GDM1 (cell line): ENCODE measurements at regions not wholly inside any gene's neighbourhood (a gene's known extent, or its start where the extent isn't known, plus 50 kb on each side); places are given as distances from the start of the nearest gene placed in this dataset.
"Not testable (repeated sequence)": the region's sequence is repeated elsewhere in the genome, so short reads cannot be mapped to it uniquely, and the experiment has no call there.

Experiments used
- DNase-seq: peaks from one replicate; lab custom pipeline; 2025; lab: John Stamatoyannopoulos, UW

DNA sequence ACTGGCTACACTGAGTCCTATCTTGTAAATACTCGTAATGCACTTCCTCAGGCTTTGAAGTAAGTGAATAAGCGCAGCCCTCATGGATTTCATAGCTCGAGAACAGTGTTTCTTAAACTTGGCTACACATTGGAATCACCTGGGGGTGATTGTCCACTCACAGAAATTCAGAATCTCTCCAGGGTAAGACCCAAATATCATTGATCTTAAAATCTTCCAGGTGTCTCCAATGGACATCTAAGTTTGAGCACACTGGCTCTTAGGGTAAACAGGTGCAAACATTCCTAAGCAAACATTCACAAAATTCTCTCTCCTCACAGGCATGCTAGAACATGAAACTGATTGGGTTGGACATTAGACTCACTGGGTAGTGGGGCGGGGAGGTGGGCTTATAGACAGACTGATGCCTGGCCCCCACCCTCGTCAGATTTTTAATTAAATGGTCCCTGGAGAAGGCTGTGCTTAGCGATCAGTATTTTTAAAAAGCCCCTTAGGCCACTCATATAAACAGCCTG, 279.7 kb upstream of the TBL1XR1 start:
- no peak for DNase-seq

- no peak for DNase-seq
Measured at GRCh38 chr3:177478170-177478867, 281.0 kb upstream of the TBL1XR1 start.

- DNase-seq: no peak
Measured at GRCh38 chr3:177479630-177480029, 282.3 kb upstream of the TBL1XR1 start.

DNA sequence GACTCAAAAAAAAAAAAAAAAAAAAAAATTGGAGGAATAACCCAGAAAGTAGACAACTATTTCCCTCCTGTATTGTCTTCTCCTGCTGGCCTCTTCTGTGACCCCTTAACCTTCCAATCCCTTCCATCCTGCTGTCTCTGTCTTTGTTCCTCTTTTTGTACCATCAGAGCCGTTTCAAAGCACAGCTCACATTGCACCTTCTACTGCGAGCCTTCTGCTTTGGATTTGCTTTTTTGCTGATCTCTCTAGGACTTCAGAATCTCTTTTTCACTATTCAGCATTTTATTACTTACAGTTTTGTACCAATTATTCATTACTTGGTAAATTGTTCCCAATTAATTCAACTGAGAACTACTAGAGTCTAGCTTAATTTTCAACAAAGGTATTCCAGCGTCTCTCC, 284.0 kb upstream of the TBL1XR1 start:
- DNase-seq: no peak

GRCh38 chr3:177482048-177482691, 284.9 kb upstream of the TBL1XR1 start:
- DNase-seq: no peak

- no peak for DNase-seq
Measured at GRCh38 chr3:177483182-177483967, 286.1 kb upstream of the TBL1XR1 start.

- DNase-seq: no peak
Measured at GRCh38 chr3:177484206-177484605, 286.9 kb upstream of the TBL1XR1 start.

- DNase-seq: no peak
Measured at GRCh38 chr3:177484926-177485325, 287.6 kb upstream of the TBL1XR1 start.

DNA sequence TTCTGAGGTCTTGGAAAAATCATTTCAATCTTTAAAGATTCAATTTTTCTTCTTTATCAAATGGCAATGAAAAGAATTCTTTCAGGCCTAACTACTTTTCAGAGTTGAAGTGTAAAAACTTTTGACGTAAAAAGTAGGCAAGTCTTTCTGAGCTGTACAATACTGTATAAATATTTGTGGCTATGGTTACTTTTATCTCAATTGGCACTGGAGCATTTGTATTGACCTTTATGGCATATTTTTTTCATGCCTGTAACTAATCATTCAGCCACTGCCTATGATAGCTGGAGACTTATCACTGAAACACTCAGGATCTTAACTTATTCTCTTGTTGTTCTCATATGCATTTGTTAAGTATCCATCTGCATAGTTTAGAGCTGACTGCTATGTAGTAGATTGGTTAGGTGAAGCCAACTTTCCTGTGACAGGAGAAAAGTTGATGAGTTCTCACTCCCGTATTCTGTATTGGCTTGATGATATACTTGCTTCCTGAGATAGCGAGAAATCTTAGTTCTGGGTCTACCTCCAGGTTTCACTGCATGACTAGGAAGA, 290.4 kb upstream of the TBL1XR1 start:
- DNase-seq: no peak

GRCh38 chr3:177488740-177489139, 291.5 kb upstream of the TBL1XR1 start:
- DNase-seq: no peak

DNA sequence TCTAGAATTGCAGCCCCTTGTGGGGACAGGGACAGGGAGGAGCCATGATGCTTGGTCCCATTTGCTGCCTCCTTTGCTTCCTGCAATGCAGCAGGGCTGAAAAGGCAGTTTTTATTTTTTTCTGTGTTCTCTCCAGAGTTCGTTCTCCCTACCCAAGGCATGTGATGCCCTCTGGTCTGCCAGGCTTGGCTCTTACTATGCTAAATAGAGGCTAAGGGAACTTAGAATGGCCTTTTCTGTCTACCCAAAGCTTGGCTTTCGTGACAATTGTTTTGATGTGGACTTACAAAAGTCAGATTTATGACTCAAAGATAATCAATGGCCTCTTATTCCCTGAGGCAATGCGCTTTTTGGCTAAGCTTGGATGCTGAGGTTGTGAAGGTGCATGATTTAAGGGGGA, 293.3 kb upstream of the TBL1XR1 start:
- no peak for DNase-seq

DNA sequence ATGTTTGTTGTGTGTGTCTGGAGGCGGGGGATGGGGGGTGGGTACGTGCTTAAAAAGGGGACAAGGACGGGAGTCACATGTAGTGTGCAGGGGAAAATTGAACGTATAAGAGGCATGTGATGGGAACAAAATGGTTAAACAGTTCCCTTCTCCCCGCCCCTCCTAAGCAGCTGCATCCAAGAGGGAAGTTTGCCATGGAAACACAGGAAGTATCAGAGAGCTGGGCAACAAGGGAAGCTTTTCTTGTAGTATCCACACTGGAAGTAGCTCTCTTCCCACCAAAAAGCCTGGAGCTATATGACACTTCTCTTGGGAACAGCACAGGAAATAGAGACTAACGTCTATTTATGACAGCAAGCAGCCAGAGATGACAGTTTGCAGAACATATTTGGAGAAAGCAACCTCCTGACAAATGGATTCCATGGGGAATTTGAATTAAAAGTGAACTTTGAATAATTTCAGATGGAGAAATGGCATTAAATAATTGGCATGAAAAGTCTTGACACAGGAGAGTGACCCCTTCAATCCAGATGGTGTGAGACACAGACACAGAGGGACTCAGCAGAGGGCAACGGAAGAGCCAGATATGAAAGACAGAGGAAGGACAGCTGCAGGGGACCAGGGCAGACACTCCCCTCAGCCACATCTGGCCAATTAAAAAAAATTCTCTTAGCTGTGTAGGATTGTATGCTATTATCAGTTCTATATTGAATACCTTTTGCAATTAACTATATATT, 294.2 kb upstream of the TBL1XR1 start:
- DNase-seq: no peak

DNA sequence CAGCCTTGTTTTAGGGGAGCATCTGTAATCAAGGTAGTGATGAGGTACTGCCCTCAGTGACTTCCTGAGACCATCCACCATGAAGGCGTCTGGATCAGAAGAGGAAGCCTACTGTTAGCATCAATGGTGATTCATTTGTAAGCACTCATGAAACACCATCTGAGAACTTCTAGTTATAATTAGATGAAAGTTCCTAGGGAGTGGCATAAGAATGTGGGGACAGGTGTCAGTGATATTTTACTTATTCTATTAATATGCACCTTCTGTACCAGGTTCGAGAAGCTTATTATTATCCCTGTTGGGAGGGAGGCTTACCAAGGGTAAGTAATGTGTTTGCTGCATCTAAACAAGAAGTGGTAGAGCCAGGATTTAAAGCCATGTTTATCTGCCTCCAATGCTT, 295.8 kb upstream of the TBL1XR1 start:
- no peak for DNase-seq

DNA sequence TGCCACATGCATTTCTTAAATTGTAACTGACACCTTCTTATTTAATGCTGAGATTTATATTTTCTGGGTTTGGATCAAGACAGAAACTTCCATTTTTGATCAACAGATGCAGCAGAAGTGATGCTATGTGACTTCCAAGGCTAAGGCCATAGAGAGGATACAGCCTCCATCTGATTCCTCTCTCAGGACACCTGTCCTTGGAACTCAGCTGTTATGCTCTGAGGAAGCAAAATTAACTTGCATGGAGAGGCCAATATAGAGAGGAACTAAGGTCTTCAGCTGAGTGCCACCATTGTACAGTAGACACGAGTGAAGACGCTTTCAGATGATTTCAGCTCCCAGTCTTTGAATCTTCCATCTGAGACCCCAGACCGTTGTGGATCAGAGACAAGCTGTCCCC, 296.9 kb upstream of the TBL1XR1 start:
- DNase-seq: no peak

- no peak for DNase-seq
Measured at GRCh38 chr3:177495566-177495965, 298.3 kb upstream of the TBL1XR1 start.

DNA sequence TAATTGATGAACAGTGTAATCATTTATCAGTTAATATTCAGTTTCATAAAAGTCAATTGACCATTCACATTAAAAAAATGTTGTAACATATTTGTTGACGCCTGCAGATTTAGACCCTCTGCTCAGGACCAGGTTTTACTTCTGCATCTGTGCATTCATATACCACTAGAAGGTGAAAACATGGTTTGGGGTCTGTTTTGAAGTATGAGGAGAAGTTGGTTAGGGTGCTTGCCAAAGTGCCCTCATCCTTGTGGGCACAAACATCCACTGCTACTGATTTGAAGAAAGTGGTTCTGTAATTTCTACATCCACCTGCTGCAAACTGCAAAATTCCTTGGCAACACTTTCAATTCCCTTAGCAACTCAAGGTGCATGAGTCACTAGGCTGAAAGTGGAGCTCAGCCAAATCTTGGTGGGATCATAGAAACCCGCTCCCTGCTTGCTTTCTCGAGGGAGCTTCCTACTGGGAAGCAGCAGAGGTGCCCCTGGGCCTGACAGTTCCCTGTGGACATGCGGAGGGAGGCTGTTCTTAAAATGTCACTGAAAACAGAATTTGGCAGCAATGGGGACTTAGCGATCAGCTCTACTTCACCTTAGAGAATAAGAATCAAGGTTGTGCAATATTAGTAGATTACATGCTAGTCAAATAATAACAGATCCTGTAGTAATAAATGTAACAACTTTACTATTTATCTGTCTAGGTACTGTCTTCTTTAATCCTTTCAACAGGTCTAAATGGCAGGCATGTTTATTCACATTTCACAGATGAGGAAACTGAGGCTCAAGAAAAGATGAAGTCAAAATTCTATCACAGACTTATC, 301.0 kb upstream of the TBL1XR1 start:
- no peak for DNase-seq

- not testable (repeated sequence) for DNase-seq
Measured at GRCh38 chr3:177499039-177499438, 301.8 kb upstream of the TBL1XR1 start.

DNA sequence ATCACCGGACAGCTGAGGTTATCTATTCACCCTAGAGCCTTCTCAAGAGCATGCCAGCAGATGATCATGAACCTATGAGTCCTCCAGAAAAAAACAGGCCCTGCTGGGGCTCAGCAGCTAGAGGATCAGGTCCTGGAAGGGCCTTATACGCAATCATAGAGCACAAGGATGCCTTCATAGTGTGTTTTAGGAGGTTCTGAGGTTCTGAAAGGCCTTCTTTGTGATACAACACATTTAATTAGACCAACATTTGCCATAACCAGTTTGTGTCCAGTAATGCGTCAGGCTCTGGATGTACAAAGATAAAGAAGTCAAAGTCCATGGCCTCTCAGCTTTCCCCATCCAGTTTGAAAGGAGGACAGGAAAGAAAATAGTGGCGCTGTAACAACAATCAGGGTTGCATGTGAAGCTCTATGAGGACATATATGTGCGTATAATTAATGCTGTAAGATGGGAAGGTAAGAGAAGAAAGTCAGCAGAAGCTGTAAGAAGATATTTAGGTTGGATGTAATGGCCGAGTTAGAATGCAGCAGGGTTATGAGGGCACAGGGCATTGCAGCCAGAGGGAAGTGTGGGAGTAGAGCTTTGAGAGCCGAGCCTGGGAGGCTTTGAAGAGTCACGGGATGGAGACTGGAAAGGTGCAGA, 302.6 kb upstream of the TBL1XR1 start:
- no peak for DNase-seq

- DNase-seq: no peak
Measured at GRCh38 chr3:177510693-177511216, 313.5 kb upstream of the TBL1XR1 start.
